ENCODE measurements at regions not wholly inside any gene's neighbourhood (a gene's known extent, or its start where the extent isn't known, plus 50 kb on each side); places are given as distances from the start of the nearest gene placed in this dataset.
"Not testable (repeated sequence)": the region's sequence is repeated elsewhere in the genome, so short reads cannot be mapped to it uniquely, and the experiment has no call there.

DNA sequence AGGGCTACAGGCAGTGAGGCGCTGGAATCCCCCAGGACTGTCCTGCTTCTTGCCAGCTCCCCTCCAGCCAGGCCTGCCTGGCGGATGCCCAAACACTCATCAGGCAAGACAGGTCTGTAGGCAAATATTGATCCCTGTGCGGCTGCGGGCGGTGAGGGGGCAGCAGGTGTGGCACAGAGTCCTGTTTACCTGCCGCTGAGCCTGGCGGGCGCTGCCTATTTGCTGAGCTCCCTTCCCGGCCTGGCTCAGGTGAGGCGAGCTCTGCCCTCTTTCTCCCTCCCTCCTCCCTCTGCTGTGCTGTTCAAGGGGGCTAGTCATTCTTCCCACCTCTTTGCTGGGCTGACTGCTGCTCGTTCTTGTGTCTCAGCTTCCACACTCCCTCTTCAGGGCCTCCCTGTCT lies 71.5 kb downstream of the PROP1 start:
- H3K27me3 Mint-ChIP-seq; H3K27me3 ChIP-seq (ENCODE audit: insufficient read depth, low read length); DNase-seq; H3K4me1 Mint-ChIP-seq; H3K27ac Mint-ChIP-seq; H3K36me3 ChIP-seq (ENCODE audit: insufficient read depth, low read length); H3K9me3 Mint-ChIP-seq; POLR2A ChIA-PET (ENCODE audit: partially characterized antibody); H3K27ac ChIP-seq (ENCODE audit: low read depth, low read length); H3K9me3 ChIP-seq (ENCODE audit: control insufficient read depth in 1 of 2, low read length in 2 of 2); CTCF ChIA-PET (ENCODE audit: partially characterized antibody); H3K4me3 Mint-ChIP-seq; H3K4me1 ChIP-seq (ENCODE audit: insufficient read depth, low read length); H3K4me3 ChIP-seq (ENCODE audit: low read length in 2 of 2); intact Hi-C loops (cut with micrococcal nuclease): not testable (repeated sequence)
- H3K36me3 Mint-ChIP-seq: peaks cover 6 to 12% of the 10 kb centered on the region in 2 donors

GRCh38 chr5:177923837-177924236 lies 72.2 kb downstream of the PROP1 start:
- H3K36me3 ChIP-seq (ENCODE audit: insufficient read depth, low read length); H3K9me3 ChIP-seq (ENCODE audit: control insufficient read depth in 1 of 2, low read length in 2 of 2); H3K4me1 ChIP-seq (ENCODE audit: insufficient read depth, low read length); POLR2A ChIA-PET (ENCODE audit: partially characterized antibody); DNase-seq; H3K9me3 Mint-ChIP-seq; H3K4me3 ChIP-seq (ENCODE audit: low read length in 2 of 2); H3K27me3 Mint-ChIP-seq; H3K4me1 Mint-ChIP-seq; intact Hi-C loops (cut with micrococcal nuclease); H3K27me3 ChIP-seq (ENCODE audit: insufficient read depth, low read length); CTCF ChIA-PET (ENCODE audit: partially characterized antibody); H3K27ac ChIP-seq (ENCODE audit: low read depth, low read length): not testable (repeated sequence)
- peak overlapping the region in 1 of 8 donors; percentile 31 for H3K4me3 Mint-ChIP-seq
- H3K27ac Mint-ChIP-seq: peak overlapping the region in 1 of 7 donors; percentile 64
- peaks cover 6 to 12% of the 10 kb centered on the region in 2 donors for H3K36me3 Mint-ChIP-seq

GRCh38 chr5:177923189-177923588 lies 72.9 kb downstream of the PROP1 start:
- H3K27ac Mint-ChIP-seq; H3K4me3 Mint-ChIP-seq; H3K27ac ChIP-seq (ENCODE audit: low read depth, low read length); DNase-seq; H3K27me3 Mint-ChIP-seq; H3K27me3 ChIP-seq (ENCODE audit: insufficient read depth, low read length); H3K9me3 ChIP-seq (ENCODE audit: control insufficient read depth in 1 of 2, low read length in 2 of 2); H3K4me1 Mint-ChIP-seq; H3K4me1 ChIP-seq (ENCODE audit: insufficient read depth, low read length); H3K36me3 ChIP-seq (ENCODE audit: insufficient read depth, low read length); POLR2A ChIA-PET (ENCODE audit: partially characterized antibody); intact Hi-C loops (cut with micrococcal nuclease); CTCF ChIA-PET (ENCODE audit: partially characterized antibody); H3K4me3 ChIP-seq (ENCODE audit: low read length in 2 of 2); H3K9me3 Mint-ChIP-seq: not testable (repeated sequence)
- peaks cover 6 to 12% of the 10 kb centered on the region in 2 donors for H3K36me3 Mint-ChIP-seq

DNA sequence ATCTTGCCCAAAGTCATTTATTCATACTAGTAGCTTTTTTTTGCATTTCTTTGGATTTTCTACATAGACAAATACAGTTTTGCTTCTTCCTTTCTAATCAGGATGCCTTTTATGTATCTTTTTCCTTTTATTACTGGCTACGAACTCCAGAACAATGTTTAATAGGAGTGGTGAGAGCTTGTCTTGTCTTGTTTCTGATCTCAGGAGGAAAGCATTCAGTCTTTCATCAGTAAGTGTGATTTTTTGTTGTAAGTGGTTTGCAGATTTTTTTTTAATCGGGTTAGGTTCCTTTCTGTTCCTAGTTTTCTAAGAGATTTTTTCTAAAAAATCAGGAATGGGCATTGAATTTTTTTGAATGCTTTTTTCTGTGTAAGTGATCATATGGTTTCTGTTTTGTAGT lies 86.8 kb downstream of the PROP1 start:
- H3K36me3 ChIP-seq (ENCODE audit: insufficient read depth, low read length); H3K4me3 ChIP-seq (ENCODE audit: low read length in 2 of 2); H3K27me3 ChIP-seq (ENCODE audit: insufficient read depth, low read length); CTCF ChIA-PET (ENCODE audit: partially characterized antibody); H3K4me3 Mint-ChIP-seq; H3K4me1 Mint-ChIP-seq; H3K27me3 Mint-ChIP-seq; DNase-seq; H3K36me3 Mint-ChIP-seq; intact Hi-C loops (cut with micrococcal nuclease); H3K9me3 ChIP-seq (ENCODE audit: control insufficient read depth in 1 of 2, low read length in 2 of 2); H3K9me3 Mint-ChIP-seq; H3K4me1 ChIP-seq (ENCODE audit: insufficient read depth, low read length); POLR2A ChIA-PET (ENCODE audit: partially characterized antibody); H3K27ac Mint-ChIP-seq; H3K27ac ChIP-seq (ENCODE audit: low read depth, low read length): not testable (repeated sequence)

GRCh38 chr5:177902806-177903205 lies 93.2 kb downstream of the PROP1 start:
- H3K4me1 ChIP-seq (ENCODE audit: insufficient read depth, low read length); intact Hi-C loops (cut with micrococcal nuclease); H3K27me3 ChIP-seq (ENCODE audit: insufficient read depth, low read length); H3K9me3 ChIP-seq (ENCODE audit: control insufficient read depth in 1 of 2, low read length in 2 of 2); H3K4me3 ChIP-seq (ENCODE audit: low read length in 2 of 2); H3K36me3 ChIP-seq (ENCODE audit: insufficient read depth, low read length); POLR2A ChIA-PET (ENCODE audit: partially characterized antibody); DNase-seq; H3K4me3 Mint-ChIP-seq; H3K36me3 Mint-ChIP-seq; H3K27ac ChIP-seq (ENCODE audit: low read depth, low read length); H3K27me3 Mint-ChIP-seq; H3K9me3 Mint-ChIP-seq; CTCF ChIA-PET (ENCODE audit: partially characterized antibody); H3K4me1 Mint-ChIP-seq; H3K27ac Mint-ChIP-seq: not testable (repeated sequence)

- H3K4me3 Mint-ChIP-seq; H3K9me3 ChIP-seq (ENCODE audit: control insufficient read depth in 1 of 2, low read length in 2 of 2); CTCF ChIA-PET (ENCODE audit: partially characterized antibody); POLR2A ChIA-PET (ENCODE audit: partially characterized antibody); H3K36me3 Mint-ChIP-seq; H3K4me1 Mint-ChIP-seq; H3K27me3 ChIP-seq (ENCODE audit: insufficient read depth, low read length); H3K36me3 ChIP-seq (ENCODE audit: insufficient read depth, low read length); H3K4me1 ChIP-seq (ENCODE audit: insufficient read depth, low read length); DNase-seq; H3K27ac Mint-ChIP-seq; H3K27ac ChIP-seq (ENCODE audit: low read depth, low read length); intact Hi-C loops (cut with micrococcal nuclease); H3K27me3 Mint-ChIP-seq; H3K9me3 Mint-ChIP-seq; H3K4me3 ChIP-seq (ENCODE audit: low read length in 2 of 2): not testable (repeated sequence)
Observed at GRCh38 chr5:177900066-177900465, 96.0 kb downstream of the PROP1 start.

GRCh38 chr5:177894681-177895453 lies 101.2 kb downstream of the PROP1 start:
- H3K4me3 ChIP-seq (ENCODE audit: low read length in 2 of 2); H3K9me3 Mint-ChIP-seq; H3K27ac ChIP-seq (ENCODE audit: low read depth, low read length); H3K4me1 ChIP-seq (ENCODE audit: insufficient read depth, low read length); H3K27ac Mint-ChIP-seq; H3K4me3 Mint-ChIP-seq; H3K27me3 ChIP-seq (ENCODE audit: insufficient read depth, low read length); H3K36me3 Mint-ChIP-seq; intact Hi-C loops (cut with micrococcal nuclease); H3K27me3 Mint-ChIP-seq; H3K36me3 ChIP-seq (ENCODE audit: insufficient read depth, low read length); DNase-seq; POLR2A ChIA-PET (ENCODE audit: partially characterized antibody); CTCF ChIA-PET (ENCODE audit: partially characterized antibody); H3K4me1 Mint-ChIP-seq; H3K9me3 ChIP-seq (ENCODE audit: control insufficient read depth in 1 of 2, low read length in 2 of 2): not testable (repeated sequence)

- H3K4me3 Mint-ChIP-seq; H3K27me3 ChIP-seq (ENCODE audit: insufficient read depth, low read length); H3K9me3 Mint-ChIP-seq; H3K9me3 ChIP-seq (ENCODE audit: control insufficient read depth in 1 of 2, low read length in 2 of 2); CTCF ChIA-PET (ENCODE audit: partially characterized antibody); intact Hi-C loops (cut with micrococcal nuclease); H3K4me1 Mint-ChIP-seq; DNase-seq; H3K36me3 Mint-ChIP-seq; H3K27ac Mint-ChIP-seq; H3K4me3 ChIP-seq (ENCODE audit: low read length in 2 of 2); H3K36me3 ChIP-seq (ENCODE audit: insufficient read depth, low read length); H3K27me3 Mint-ChIP-seq; H3K27ac ChIP-seq (ENCODE audit: low read depth, low read length); H3K4me1 ChIP-seq (ENCODE audit: insufficient read depth, low read length); POLR2A ChIA-PET (ENCODE audit: partially characterized antibody): not testable (repeated sequence)
Observed at GRCh38 chr5:177892357-177892665, 103.7 kb downstream of the PROP1 start.

All from CD4-positive, alpha-beta memory T cell (primary cell).